ENCODE measurements at regions not wholly inside any gene's neighbourhood (a gene's known extent, or its start where the extent isn't known, plus 50 kb on each side); places are given as distances from the start of the nearest gene placed in this dataset.
A peak's percentile ranks its signal among the peaks of the same experiment; 100 is the strongest.

DNA sequence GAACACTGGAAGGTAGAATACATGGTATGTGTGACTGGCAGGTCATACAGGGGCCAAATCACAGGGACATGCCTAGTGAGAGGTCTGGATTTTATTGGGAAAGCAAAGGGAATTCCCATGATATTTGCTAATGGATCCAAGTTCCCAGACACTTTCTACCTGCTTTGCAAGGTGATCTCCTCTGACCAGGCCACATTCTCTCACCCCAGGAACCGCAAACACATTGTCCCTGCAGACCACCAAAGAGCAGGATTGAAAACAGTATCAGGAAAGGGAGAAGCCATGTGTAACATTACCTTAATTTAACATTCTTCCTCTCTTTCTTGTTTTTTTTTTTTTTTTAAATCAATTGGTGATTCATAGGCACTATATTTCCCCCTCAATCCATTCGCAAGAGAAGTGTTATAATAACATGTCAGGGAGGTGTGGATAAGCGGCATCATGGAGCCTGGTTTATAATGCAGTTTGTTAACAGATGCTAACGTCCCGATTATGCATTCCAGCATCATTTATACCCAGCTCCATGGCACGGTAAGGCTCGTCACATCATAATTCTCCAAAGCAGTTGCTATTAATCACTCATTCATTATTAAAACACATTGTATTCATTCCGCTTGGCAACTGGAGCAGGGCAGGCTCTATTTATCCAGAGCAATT is 155.1 kb upstream of the CCL2 start:
- TF ChIP-seq, protein P1, sequence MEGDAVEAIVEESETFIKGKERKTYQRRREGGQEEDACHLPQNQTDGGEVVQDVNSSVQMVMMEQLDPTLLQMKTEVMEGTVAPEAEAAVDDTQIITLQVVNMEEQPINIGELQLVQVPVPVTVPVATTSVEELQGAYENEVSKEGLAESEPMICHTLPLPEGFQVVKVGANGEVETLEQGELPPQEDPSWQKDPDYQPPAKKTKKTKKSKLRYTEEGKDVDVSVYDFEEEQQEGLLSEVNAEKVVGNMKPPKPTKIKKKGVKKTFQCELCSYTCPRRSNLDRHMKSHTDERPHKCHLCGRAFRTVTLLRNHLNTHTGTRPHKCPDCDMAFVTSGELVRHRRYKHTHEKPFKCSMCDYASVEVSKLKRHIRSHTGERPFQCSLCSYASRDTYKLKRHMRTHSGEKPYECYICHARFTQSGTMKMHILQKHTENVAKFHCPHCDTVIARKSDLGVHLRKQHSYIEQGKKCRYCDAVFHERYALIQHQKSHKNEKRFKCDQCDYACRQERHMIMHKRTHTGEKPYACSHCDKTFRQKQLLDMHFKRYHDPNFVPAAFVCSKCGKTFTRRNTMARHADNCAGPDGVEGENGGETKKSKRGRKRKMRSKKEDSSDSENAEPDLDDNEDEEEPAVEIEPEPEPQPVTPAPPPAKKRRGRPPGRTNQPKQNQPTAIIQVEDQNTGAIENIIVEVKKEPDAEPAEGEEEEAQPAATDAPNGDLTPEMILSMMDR (IDR thresholded peaks at IDR 0.05; ENCODE audit: borderline replicate concordance, extremely low read depth, insufficient read depth), result no peak
- no peaks in the 10 kb centered on the region for H3K36me3 ChIP-seq (ENCODE audit: control insufficient read depth in 2 of 3, insufficient read depth in 3 of 3, low read length in 3 of 3)
- intact Hi-C loops (cut with DNase I), result no loop called here
- no peaks in the 10 kb centered on the region for H3K9me3 ChIP-seq (ENCODE audit: control insufficient read depth in 2 of 3, insufficient read depth in 1 of 3, low read length in 3 of 3)
- H3K4me3 ChIP-seq (ENCODE audit: low read length in 3 of 3), result no peak overlapping the region
- no peak for FAIRE-seq
- no peak overlapping the region for H3K27ac ChIP-seq (ENCODE audit: low read depth in 2 of 2, low read length in 2 of 2)
- H3K27me3 ChIP-seq (ENCODE audit: control insufficient read depth, insufficient read depth, low read length), result no peaks in the 10 kb centered on the region
- H3K9ac ChIP-seq (ENCODE audit: low read length in 3 of 3), result no peak overlapping the region
- no peak for DNase-seq
- H3K4me1 ChIP-seq (ENCODE audit: control insufficient read depth in 2 of 3, insufficient read depth in 2 of 3, low read depth in 1 of 3, low read length in 3 of 3), result no peaks in the 10 kb centered on the region

DNA sequence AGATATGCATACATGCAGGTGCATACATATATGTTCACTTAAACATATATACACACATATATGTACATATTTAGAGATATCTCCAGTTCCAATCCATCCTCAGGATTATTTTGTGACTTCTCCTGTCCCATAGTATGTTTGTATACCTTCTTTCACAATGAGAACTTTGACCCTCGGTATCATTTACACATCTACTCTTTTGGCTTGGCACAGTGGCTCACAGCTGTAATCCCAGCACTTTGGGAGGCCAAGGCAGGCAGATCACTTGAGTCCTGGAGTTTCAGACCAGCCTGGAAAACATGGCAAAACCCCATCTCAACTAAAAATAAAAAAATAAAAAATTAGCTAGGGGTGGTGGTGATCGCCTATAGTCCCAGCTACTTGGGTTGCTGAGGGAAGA is 148.1 kb upstream of the CCL2 start:
- Histone ChIP-seq H3K27ac (ENCODE audit: low read depth in 2 of 2, low read length in 2 of 2) (no peak overlapping the region), H3K9me3 (ENCODE audit: control insufficient read depth in 2 of 3, insufficient read depth in 1 of 3, low read length in 3 of 3) (no peaks in the 10 kb centered on the region), H3K4me1 (ENCODE audit: control insufficient read depth in 2 of 3, insufficient read depth in 2 of 3, low read depth in 1 of 3, low read length in 3 of 3) (no peaks in the 10 kb centered on the region), H3K27me3 (ENCODE audit: control insufficient read depth, insufficient read depth, low read length) (no peaks in the 10 kb centered on the region), H3K9ac (ENCODE audit: low read length in 3 of 3) (no peak overlapping the region), H3K36me3 (ENCODE audit: control insufficient read depth in 2 of 3, insufficient read depth in 3 of 3, low read length in 3 of 3) (no peaks in the 10 kb centered on the region), H3K4me3 (ENCODE audit: low read length in 3 of 3) (no peak overlapping the region)
- DNase-seq (no peak), FAIRE-seq (no peak)
- intact Hi-C loops (cut with DNase I), result no loop called here
- TF ChIP-seq, protein P1 (IDR thresholded peaks at IDR 0.05; ENCODE audit: borderline replicate concordance, extremely low read depth, insufficient read depth), result no peak

DNA sequence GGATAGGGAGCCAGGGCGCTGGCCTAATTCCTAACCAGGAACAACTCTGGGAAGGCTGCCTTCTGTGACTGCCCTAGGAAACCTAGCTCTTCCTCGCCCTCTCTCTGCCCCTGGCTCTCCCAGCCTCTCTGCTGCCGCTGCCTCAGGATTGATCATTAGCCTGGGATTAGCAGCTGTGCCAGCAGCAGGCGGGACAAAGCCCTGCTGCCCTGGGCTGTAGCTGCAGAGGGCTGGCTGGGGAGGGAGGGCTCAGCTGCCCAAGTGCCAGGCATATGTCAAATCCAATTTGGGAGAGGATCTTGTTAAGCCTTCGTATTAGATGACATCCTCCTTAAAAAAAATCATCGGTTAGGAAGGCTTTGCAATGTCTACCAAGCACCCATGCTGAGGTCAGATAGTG is 144.8 kb upstream of the CCL2 start:
- no peaks in the 10 kb centered on the region for H3K36me3 ChIP-seq (ENCODE audit: control insufficient read depth in 2 of 3, insufficient read depth in 3 of 3, low read length in 3 of 3)
- peak in 3 of 5 donors; percentile 18 to 43 (median 19) for DNase-seq
- no peaks in the 10 kb centered on the region for H3K9me3 ChIP-seq (ENCODE audit: control insufficient read depth in 2 of 3, insufficient read depth in 1 of 3, low read length in 3 of 3)
- H3K4me1 ChIP-seq (ENCODE audit: control insufficient read depth in 2 of 3, insufficient read depth in 2 of 3, low read depth in 1 of 3, low read length in 3 of 3), result no peaks in the 10 kb centered on the region
- TF ChIP-seq, protein P1 (IDR thresholded peaks at IDR 0.05; ENCODE audit: borderline replicate concordance, extremely low read depth, insufficient read depth), result no peak
- FAIRE-seq, result no peak
- H3K27me3 ChIP-seq (ENCODE audit: control insufficient read depth, insufficient read depth, low read length), result no peaks in the 10 kb centered on the region
- intact Hi-C loops (cut with DNase I), result no loop called here
- H3K9ac ChIP-seq (ENCODE audit: low read length in 3 of 3), result no peak overlapping the region
- H3K27ac ChIP-seq (ENCODE audit: low read depth in 2 of 2, low read length in 2 of 2), result no peak overlapping the region
- no peak overlapping the region for H3K4me3 ChIP-seq (ENCODE audit: low read length in 3 of 3)

DNA sequence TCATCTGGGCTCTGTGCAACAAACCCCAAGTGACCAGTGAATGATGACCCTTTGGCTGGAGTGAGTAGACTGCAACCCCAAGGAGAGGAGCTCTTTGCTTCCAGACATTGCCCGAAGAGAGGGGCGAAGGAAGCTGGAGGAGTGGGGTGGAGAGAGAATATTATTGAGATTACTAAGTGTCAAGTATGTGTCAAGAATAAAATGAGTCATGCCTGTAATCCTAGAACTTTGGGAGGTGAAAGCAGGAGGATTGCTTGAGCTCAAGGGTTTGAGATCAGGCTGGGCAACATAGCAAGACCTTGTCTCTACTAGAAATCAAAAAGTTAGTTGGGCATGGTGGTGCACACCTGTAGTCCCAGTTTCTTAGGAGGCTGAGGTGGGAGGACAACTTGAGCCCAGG is 142.0 kb upstream of the CCL2 start:
- no peak for DNase-seq
- TF ChIP-seq, protein P1 (IDR thresholded peaks at IDR 0.05; ENCODE audit: borderline replicate concordance, extremely low read depth, insufficient read depth), result no peak
- no peaks in the 10 kb centered on the region for H3K9me3 ChIP-seq (ENCODE audit: control insufficient read depth in 2 of 3, insufficient read depth in 1 of 3, low read length in 3 of 3)
- no peak overlapping the region for H3K27ac ChIP-seq (ENCODE audit: low read depth in 2 of 2, low read length in 2 of 2)
- intact Hi-C loops (cut with DNase I), result no loop called here
- H3K4me3 ChIP-seq (ENCODE audit: low read length in 3 of 3), result no peak overlapping the region
- H3K27me3 ChIP-seq (ENCODE audit: control insufficient read depth, insufficient read depth, low read length), result no peaks in the 10 kb centered on the region
- FAIRE-seq, result no peak
- H3K9ac ChIP-seq (ENCODE audit: low read length in 3 of 3), result no peak overlapping the region
- H3K36me3 ChIP-seq (ENCODE audit: control insufficient read depth in 2 of 3, insufficient read depth in 3 of 3, low read length in 3 of 3), result no peaks in the 10 kb centered on the region
- no peaks in the 10 kb centered on the region for H3K4me1 ChIP-seq (ENCODE audit: control insufficient read depth in 2 of 3, insufficient read depth in 2 of 3, low read depth in 1 of 3, low read length in 3 of 3)

Measured in kidney (tissue), 13 donors.